Fibroblast of lung (primary cell): ENCODE measurements at regions not wholly inside any gene's neighbourhood (a gene's known extent, or its start where the extent isn't known, plus 50 kb on each side); places are given as distances from the start of the nearest gene placed in this dataset.

Experiments
- DNase-seq, 2 donors: peaks; one replicate each; pipeline versions ENCODE4 v3.0.0 to v3.0.0-alpha.2; 2010; ENCODE audit warnings: low read depth in 2 of 2
- H2AFZ ChIP-seq: 2 replicates; pipeline ENCODE4 v1.5.1; 2012; ENCODE audit warnings: low read length, control low read depth, inconsistent platforms
- H3K27ac ChIP-seq: 2 replicates; pipeline ENCODE4 v1.5.1; 2011; ENCODE audit warnings: low read length, control low read depth; ENCODE audit not compliant: insufficient read depth
- H3K27me3 ChIP-seq: 2 replicates; pipeline ENCODE4 v1.5.1; 2011; ENCODE audit warnings: mild to moderate bottlenecking, low read length; ENCODE audit not compliant: control insufficient read depth, insufficient read depth
- H3K36me3 ChIP-seq: 2 replicates; pipeline ENCODE4 v1.5.1; 2011; ENCODE audit warnings: low read length; ENCODE audit not compliant: control insufficient read depth, insufficient read depth
- H3K4me1 ChIP-seq: 2 replicates; pipeline ENCODE4 v1.5.1; 2011; ENCODE audit warnings: low read length; ENCODE audit not compliant: control insufficient read depth, insufficient read depth; ENCODE audit errors: extremely low read depth
- H3K4me2 ChIP-seq: 2 replicates; pipeline ENCODE4 v1.5.1; 2011; ENCODE audit warnings: low read length, control low read depth; ENCODE audit not compliant: insufficient read depth; ENCODE audit errors: extremely low read depth
- H3K4me3 ChIP-seq, 4 experiments: fragments of 200-600 bp in 1 of 4; sonication (generic) in 1 of 4; replicated peaks in 1 of 4; 2 replicates each; pipeline ENCODE4 v1.5.1; 2011 to 2016; ENCODE audit warnings: low read length in 4 of 4, low read depth in 3 of 4, mild to moderate bottlenecking in 3 of 4, control low read depth in 2 of 4, inconsistent platforms in 1 of 4, mixed read lengths in 1 of 4; ENCODE audit not compliant: insufficient read depth in 1 of 4; ENCODE audit errors: control extremely low read depth in 1 of 4
- H3K79me2 ChIP-seq: 2 replicates; pipeline ENCODE4 v1.5.1; 2012; ENCODE audit warnings: mild to moderate bottlenecking, low read length, inconsistent platforms; ENCODE audit not compliant: control insufficient read depth, insufficient read depth
- H3K9ac ChIP-seq: 2 replicates; pipeline ENCODE4 v1.5.1; 2011; ENCODE audit warnings: mild to moderate bottlenecking, low read length, control low read depth; ENCODE audit not compliant: insufficient read depth
- H3K9me3 ChIP-seq: 2 replicates; pipeline ENCODE4 v1.5.1; 2012; ENCODE audit warnings: low read depth, low read length; ENCODE audit not compliant: control insufficient read depth, insufficient read depth
- H4K20me1 ChIP-seq: 2 replicates; pipeline ENCODE4 v1.5.1; 2011; ENCODE audit warnings: low read length; ENCODE audit not compliant: control insufficient read depth, insufficient read depth; ENCODE audit errors: extremely low read depth
- EZH2 ChIP-seq: IDR thresholded peaks from 2 replicates; pipeline ENCODE4 v1.5.1; 2012; ENCODE audit warnings: low read length, control low read depth, mild to moderate bottlenecking; ENCODE audit errors: missing control alignments
- TF ChIP-seq, protein P1 (sequence below), 2 donors: IDR thresholded peaks in 1 of 2; conservative IDR thresholded peaks in 1 of 2; 1 replicate in 1 of 2; 2 replicates in 1 of 2; pipeline ENCODE4 v1.5.1; 2011 to 2012; ENCODE audit warnings: low read length in 2 of 2, control low read depth in 1 of 2, inconsistent platforms in 1 of 2, low read depth in 1 of 2, mild to moderate bottlenecking in 1 of 2

DNA sequence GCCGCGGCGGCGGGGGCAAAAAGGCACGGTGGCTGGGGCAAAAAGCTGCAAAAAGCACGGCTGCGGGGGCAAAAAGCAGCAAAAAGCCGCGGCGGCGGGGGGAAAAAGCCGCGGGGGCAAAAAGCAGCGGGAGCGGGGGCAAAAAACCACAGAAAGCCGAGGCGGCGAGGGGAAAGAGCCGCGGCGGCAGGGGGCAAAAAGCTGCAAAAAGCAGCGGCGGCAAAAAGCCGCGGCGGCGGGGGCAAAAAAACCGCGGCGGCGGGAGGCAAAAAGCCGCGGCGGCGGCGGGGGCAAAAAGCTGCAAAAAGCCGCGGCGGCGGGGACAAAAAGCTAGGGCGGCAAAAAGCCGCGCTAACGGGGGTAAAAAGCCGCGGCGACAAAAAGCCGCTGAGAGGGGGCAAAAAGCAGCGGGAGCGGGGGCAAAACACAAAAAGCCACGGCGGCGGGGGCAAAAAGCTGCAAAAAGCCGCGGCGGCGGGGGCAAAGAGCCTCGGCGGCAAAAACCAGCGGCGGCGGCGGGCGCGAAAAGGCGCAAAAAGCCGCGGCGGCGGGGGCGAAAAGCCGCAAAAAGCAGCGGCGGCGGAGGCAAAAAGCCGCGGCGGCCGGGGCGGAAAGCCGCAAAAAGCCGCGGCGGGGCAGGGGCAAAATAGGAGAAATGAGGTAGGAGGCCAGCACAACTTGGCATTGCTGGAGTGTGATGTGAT, 123.4 kb downstream of the ANKRD30BL start:
- DNase-seq, result peak in 1 of 2 donors; percentile 9
- no peaks in the 10 kb centered on the region for H3K36me3 ChIP-seq
- H4K20me1 ChIP-seq, result no peaks in the 10 kb centered on the region
- no peak overlapping the region for H2AFZ ChIP-seq
- no peaks in the 10 kb centered on the region for H3K4me1 ChIP-seq
- peak overlapping the region; percentile 35 for H3K4me2 ChIP-seq
- no peak overlapping the region for H3K9ac ChIP-seq
- peak; percentile 90 for TF ChIP-seq EZH2
- TF ChIP-seq, protein P1, sequence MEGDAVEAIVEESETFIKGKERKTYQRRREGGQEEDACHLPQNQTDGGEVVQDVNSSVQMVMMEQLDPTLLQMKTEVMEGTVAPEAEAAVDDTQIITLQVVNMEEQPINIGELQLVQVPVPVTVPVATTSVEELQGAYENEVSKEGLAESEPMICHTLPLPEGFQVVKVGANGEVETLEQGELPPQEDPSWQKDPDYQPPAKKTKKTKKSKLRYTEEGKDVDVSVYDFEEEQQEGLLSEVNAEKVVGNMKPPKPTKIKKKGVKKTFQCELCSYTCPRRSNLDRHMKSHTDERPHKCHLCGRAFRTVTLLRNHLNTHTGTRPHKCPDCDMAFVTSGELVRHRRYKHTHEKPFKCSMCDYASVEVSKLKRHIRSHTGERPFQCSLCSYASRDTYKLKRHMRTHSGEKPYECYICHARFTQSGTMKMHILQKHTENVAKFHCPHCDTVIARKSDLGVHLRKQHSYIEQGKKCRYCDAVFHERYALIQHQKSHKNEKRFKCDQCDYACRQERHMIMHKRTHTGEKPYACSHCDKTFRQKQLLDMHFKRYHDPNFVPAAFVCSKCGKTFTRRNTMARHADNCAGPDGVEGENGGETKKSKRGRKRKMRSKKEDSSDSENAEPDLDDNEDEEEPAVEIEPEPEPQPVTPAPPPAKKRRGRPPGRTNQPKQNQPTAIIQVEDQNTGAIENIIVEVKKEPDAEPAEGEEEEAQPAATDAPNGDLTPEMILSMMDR (conservative IDR thresholded peaks at IDR 0.05 in 1 of 2, IDR thresholded peaks at IDR 0.05 in 1 of 2; ENCODE audit: low read depth in 1 of 2, low read length in 2 of 2), result no peak
- no peaks in the 10 kb centered on the region for H3K79me2 ChIP-seq
- no peaks in the 10 kb centered on the region for H3K9me3 ChIP-seq
- H3K27ac ChIP-seq, result no peak overlapping the region
- H3K27me3 ChIP-seq, result peaks cover 10% of the 10 kb centered on the region
- peak overlapping the region in 3 of 4 experiments; percentile 19 to 54 (median 38) for H3K4me3 ChIP-seq

DNA sequence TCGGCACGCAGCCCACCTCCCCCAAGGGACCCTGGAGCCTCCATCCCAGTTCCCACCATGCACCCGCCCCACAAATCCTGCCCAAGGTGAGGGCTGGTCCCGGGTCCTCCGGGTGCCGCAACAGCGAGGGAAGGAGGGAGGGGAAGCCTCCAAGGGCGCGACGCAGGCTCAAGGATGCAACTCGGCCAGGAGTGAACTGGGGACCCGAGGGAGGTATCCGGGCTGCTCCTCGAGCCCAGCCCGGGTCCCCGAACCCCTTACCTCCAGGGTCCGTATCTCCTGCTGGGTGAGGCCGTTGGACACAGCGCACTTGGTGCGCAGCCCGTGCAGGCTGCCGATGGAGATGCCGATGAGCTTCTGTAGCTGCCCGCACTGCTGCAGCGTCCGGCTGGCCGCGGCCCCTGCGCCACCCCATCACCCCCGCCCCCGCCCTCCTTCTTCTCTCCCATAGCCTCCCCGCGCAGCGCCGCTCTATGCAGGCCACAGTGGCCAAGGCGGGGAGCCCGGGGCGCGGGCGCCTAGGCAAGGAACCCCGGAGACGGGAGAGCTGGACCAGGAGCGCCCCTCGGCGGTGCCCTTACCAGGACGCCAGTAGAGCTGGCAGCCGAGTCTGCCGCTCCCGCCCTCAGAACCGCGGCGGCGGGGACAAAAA, 124.1 kb downstream of the ANKRD30BL start:
- peak overlapping the region; percentile 35 for H3K4me2 ChIP-seq
- peak overlapping the region in 2 of 4 experiments; percentile 19 to 54 for H3K4me3 ChIP-seq
- peaks cover 10% of the 10 kb centered on the region for H3K27me3 ChIP-seq
- TF ChIP-seq, protein P1 (conservative IDR thresholded peaks at IDR 0.05 in 1 of 2, IDR thresholded peaks at IDR 0.05 in 1 of 2; ENCODE audit: low read depth in 1 of 2, low read length in 2 of 2), result no peak
- TF ChIP-seq EZH2, result no peak
- H3K9ac ChIP-seq, result no peak overlapping the region
- no peak overlapping the region for H2AFZ ChIP-seq
- H3K4me1 ChIP-seq, result no peaks in the 10 kb centered on the region
- H4K20me1 ChIP-seq, result no peaks in the 10 kb centered on the region
- no peak overlapping the region for H3K27ac ChIP-seq
- H3K36me3 ChIP-seq, result no peaks in the 10 kb centered on the region
- H3K79me2 ChIP-seq, result no peaks in the 10 kb centered on the region
- DNase-seq, result peak in 1 of 2 donors; percentile 13
- no peaks in the 10 kb centered on the region for H3K9me3 ChIP-seq

DNA sequence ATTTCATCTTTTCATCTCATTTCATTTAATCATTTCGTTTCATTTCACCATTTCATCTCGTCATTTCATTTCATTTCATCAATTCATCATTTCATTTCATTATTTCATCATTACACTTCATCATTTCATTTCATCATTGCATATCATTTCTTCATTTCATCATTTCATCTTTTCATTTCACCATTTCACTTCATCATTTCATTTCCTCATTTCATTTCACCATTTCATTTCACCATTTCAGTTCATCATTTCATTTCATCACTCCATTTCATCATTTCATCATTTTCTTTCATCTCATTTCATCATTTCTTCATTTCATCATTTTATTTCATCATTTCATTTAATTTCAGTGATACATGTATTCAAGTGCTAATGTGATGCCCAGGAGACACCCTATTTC, 127.1 kb downstream of the ANKRD30BL start:
- Histone ChIP-seq H3K4me1 (no peaks in the 10 kb centered on the region), H3K9me3 (no peaks in the 10 kb centered on the region), H3K4me3 (no peak overlapping the region), H3K36me3 (no peaks in the 10 kb centered on the region), H3K9ac (no peak overlapping the region), H3K27me3 (peaks cover 10% of the 10 kb centered on the region), H3K4me2 (no peak overlapping the region), H2AFZ (no peak overlapping the region), H3K27ac (no peak overlapping the region), H3K79me2 (no peaks in the 10 kb centered on the region), H4K20me1 (no peaks in the 10 kb centered on the region)
- no peak for TF ChIP-seq EZH2
- TF ChIP-seq, protein P1 (conservative IDR thresholded peaks at IDR 0.05 in 1 of 2, IDR thresholded peaks at IDR 0.05 in 1 of 2; ENCODE audit: low read depth in 1 of 2, low read length in 2 of 2), result no peak
- DNase-seq, result no peak
